ENCODE measurements at regions not wholly inside any gene's neighbourhood (a gene's known extent, or its start where the extent isn't known, plus 50 kb on each side); places are given as distances from the start of the nearest gene placed in this dataset.

DNA sequence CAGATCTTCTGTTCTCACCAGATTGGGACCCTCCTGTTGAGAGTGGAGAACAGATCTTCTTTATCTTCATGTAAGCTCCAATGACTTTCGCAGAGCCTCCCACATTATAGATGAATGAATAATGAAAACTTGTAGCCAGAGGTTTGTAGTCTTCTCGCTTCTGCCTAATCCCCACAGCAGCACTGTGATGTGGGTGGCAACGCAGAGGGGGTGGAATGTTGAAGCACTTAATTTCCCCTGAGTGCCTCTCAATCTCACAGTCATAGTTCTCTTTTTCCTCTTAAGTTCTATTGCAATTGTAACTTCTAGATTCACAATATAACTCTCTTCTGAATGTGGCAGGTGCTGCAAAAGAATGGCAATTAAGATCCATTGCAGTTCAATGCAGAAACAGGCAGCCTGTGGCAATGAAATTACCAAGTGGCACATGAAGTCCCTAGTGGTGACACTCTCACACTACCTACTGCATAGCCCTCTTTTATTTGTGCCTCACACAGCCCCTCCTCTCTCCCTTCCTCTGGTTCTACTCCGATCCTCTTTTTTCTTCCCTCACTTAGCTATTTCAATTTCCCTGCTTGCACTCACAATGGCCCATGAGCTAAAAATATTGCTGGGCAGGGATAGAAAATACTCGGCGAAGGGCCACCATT lies 281.9 kb downstream of the UBE3D start:
- TF ChIP-seq, protein P1, sequence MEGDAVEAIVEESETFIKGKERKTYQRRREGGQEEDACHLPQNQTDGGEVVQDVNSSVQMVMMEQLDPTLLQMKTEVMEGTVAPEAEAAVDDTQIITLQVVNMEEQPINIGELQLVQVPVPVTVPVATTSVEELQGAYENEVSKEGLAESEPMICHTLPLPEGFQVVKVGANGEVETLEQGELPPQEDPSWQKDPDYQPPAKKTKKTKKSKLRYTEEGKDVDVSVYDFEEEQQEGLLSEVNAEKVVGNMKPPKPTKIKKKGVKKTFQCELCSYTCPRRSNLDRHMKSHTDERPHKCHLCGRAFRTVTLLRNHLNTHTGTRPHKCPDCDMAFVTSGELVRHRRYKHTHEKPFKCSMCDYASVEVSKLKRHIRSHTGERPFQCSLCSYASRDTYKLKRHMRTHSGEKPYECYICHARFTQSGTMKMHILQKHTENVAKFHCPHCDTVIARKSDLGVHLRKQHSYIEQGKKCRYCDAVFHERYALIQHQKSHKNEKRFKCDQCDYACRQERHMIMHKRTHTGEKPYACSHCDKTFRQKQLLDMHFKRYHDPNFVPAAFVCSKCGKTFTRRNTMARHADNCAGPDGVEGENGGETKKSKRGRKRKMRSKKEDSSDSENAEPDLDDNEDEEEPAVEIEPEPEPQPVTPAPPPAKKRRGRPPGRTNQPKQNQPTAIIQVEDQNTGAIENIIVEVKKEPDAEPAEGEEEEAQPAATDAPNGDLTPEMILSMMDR (IDR thresholded peaks at IDR 0.05): no peak
- no peak for TF ChIP-seq ESRRA (IDR thresholded peaks at IDR 0.05; ENCODE audit: borderline replicate concordance, low read length)
- no peak for TF ChIP-seq NR3C1 (IDR thresholded peaks at IDR 0.05)
- TF ChIP-seq, protein P2, sequence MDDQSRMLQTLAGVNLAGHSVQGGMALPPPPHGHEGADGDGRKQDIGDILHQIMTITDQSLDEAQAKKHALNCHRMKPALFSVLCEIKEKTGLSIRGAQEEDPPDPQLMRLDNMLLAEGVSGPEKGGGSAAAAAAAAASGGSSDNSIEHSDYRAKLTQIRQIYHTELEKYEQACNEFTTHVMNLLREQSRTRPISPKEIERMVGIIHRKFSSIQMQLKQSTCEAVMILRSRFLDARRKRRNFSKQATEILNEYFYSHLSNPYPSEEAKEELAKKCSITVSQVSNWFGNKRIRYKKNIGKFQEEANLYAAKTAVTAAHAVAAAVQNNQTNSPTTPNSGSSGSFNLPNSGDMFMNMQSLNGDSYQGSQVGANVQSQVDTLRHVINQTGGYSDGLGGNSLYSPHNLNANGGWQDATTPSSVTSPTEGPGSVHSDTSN (IDR thresholded peaks at IDR 0.05): no peak
- no peak for TF ChIP-seq MYC (IDR thresholded peaks at IDR 0.05; ENCODE audit: borderline replicate concordance, low read length)
- TF ChIP-seq, protein P3, sequence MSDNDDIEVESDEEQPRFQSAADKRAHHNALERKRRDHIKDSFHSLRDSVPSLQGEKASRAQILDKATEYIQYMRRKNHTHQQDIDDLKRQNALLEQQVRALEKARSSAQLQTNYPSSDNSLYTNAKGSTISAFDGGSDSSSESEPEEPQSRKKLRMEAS (IDR thresholded peaks at IDR 0.05): no peak
- no peak for TF ChIP-seq CHD2 (IDR thresholded peaks at IDR 0.05; ENCODE audit: low read length, partially characterized antibody)
- no peak for TF ChIP-seq EP300 (IDR thresholded peaks at IDR 0.05)
- no peak for TF ChIP-seq NFE2L2 (conservative IDR thresholded peaks at IDR 0.05; ENCODE audit: low read length)
- no peak for TF ChIP-seq SMC3 (IDR thresholded peaks at IDR 0.05)
- no peak for TF ChIP-seq HDAC2 (IDR thresholded peaks at IDR 0.05)
